ENCODE measurements at regions not wholly inside any gene's neighbourhood (a gene's known extent, or its start where the extent isn't known, plus 50 kb on each side); places are given as distances from the start of the nearest gene placed in this dataset.

GRCh38 chr11:25319127-25319526 lies 822.3 kb downstream of the LUZP2 start:
- WGBS, 2 donors: 76 to 81% methylated on average over 2 of the region's 2 CpGs
- no peak for DNase-seq (ENCODE audit: low spot score in 2 of 2)
- H3K4me3 ChIP-seq (ENCODE audit: low read depth, poor library complexity, severe bottlenecking): no peak overlapping the region
- intact Hi-C loops (cut with DNase I; ENCODE audit: low total_unique reads): no loop called here
- TF ChIP-seq CTCF (IDR thresholded peaks at IDR 0.05): no peak
- TF ChIP-seq POLR2A (IDR thresholded peaks at IDR 0.05): no peak

GRCh38 chr11:25327656-25328055 lies 830.8 kb downstream of the LUZP2 start:
- TF ChIP-seq POLR2A (IDR thresholded peaks at IDR 0.05): no peak
- no peak for TF ChIP-seq CTCF (IDR thresholded peaks at IDR 0.05)
- WGBS, 2 donors: 65 to 69% methylated on average over 4 of the region's 4 CpGs
- no peak overlapping the region for H3K4me3 ChIP-seq (ENCODE audit: low read depth, poor library complexity, severe bottlenecking)
- intact Hi-C loops (cut with DNase I; ENCODE audit: low total_unique reads): no loop called here
- DNase-seq (ENCODE audit: low spot score in 2 of 2): no peak

- intact Hi-C loops (cut with DNase I; ENCODE audit: low total_unique reads): no loop called here
- no peak for TF ChIP-seq CTCF (IDR thresholded peaks at IDR 0.05)
- no peak for TF ChIP-seq POLR2A (IDR thresholded peaks at IDR 0.05)
Measured at GRCh38 chr11:25339281-25339680, 842.4 kb downstream of the LUZP2 start.

GRCh38 chr11:25349537-25349936 lies 852.7 kb downstream of the LUZP2 start:
- no peak for TF ChIP-seq POLR2A (IDR thresholded peaks at IDR 0.05)
- TF ChIP-seq CTCF (IDR thresholded peaks at IDR 0.05): no peak
- intact Hi-C loops (cut with DNase I; ENCODE audit: low total_unique reads): no loop called here

More at GRCh38 chr11:25339281-25339680, 842.4 kb downstream of the LUZP2 start:
- WGBS, 2 donors: 65 to 70% methylated on average over 4 of the region's 4 CpGs
- no peak overlapping the region for H3K4me3 ChIP-seq (ENCODE audit: low read depth, poor library complexity, severe bottlenecking)
- DNase-seq (ENCODE audit: low spot score in 2 of 2): no peak

GRCh38 chr11:25350899-25351803 lies 854.3 kb downstream of the LUZP2 start:
- TF ChIP-seq POLR2A (IDR thresholded peaks at IDR 0.05): no peak
- TF ChIP-seq CTCF (IDR thresholded peaks at IDR 0.05): no peak
- intact Hi-C loops (cut with DNase I; ENCODE audit: low total_unique reads): no loop called here
- DNase-seq (ENCODE audit: low spot score in 2 of 2): no peak
- 84 to 89% methylated on average over 9 of the region's 9 CpGs for WGBS, 2 donors
- no peak overlapping the region for H3K4me3 ChIP-seq (ENCODE audit: low read depth, poor library complexity, severe bottlenecking)

More at GRCh38 chr11:25349537-25349936, 852.7 kb downstream of the LUZP2 start:
- no peak for DNase-seq (ENCODE audit: low spot score in 2 of 2)
- WGBS, 2 donors: 90 to 95% methylated on average over 1 of the region's 1 CpG
- H3K4me3 ChIP-seq (ENCODE audit: low read depth, poor library complexity, severe bottlenecking): no peak overlapping the region
